COR-L47 (cell line): ENCODE measurements at regions not wholly inside any gene's neighbourhood (a gene's known extent, or its start where the extent isn't known, plus 50 kb on each side); places are given as distances from the start of the nearest gene placed in this dataset.
"Not testable (repeated sequence)": the region's sequence is repeated elsewhere in the genome, so short reads cannot be mapped to it uniquely, and the experiment has no call there.

ENCODE experiments used
- DNase-seq: peaks from one replicate; lab custom pipeline; 2025; lab: John Stamatoyannopoulos, UW

- peak; percentile 32 for DNase-seq
Observed at GRCh38 chr12:46983959-46984841, 95.2 kb upstream of the PCED1B start.

- no peak for DNase-seq
Observed at GRCh38 chr12:46985816-46986215, 93.6 kb upstream of the PCED1B start.

- DNase-seq: not testable (repeated sequence)
Observed at GRCh38 chr12:46988122-46988521, 91.3 kb upstream of the PCED1B start.

- DNase-seq: no peak
Observed at GRCh38 chr12:46990211-46990610, 89.2 kb upstream of the PCED1B start.

- DNase-seq: not testable (repeated sequence)
Observed at GRCh38 chr12:46992051-46992450, 87.4 kb upstream of the PCED1B start.

GRCh38 chr12:46998811-46999368 lies 80.5 kb upstream of the PCED1B start:
- no peak for DNase-seq

- DNase-seq: no peak
Observed at GRCh38 chr12:47004634-47005033, 74.8 kb upstream of the PCED1B start.

- no peak for DNase-seq
Observed at GRCh38 chr12:47007048-47007447, 72.4 kb upstream of the PCED1B start.

GRCh38 chr12:47012552-47012951 lies 66.9 kb upstream of the PCED1B start:
- no peak for DNase-seq

- DNase-seq: no peak
Observed at GRCh38 chr12:47014474-47014873, 64.9 kb upstream of the PCED1B start.

GRCh38 chr12:47015381-47015780 lies 64.0 kb upstream of the PCED1B start:
- no peak for DNase-seq

GRCh38 chr12:47017041-47017713 lies 62.2 kb upstream of the PCED1B start:
- no peak for DNase-seq

GRCh38 chr12:47017901-47018475 lies 61.4 kb upstream of the PCED1B start:
- DNase-seq: no peak

GRCh38 chr12:47020211-47020821 lies 59.1 kb upstream of the PCED1B start:
- DNase-seq: no peak

GRCh38 chr12:47021298-47021697 lies 58.1 kb upstream of the PCED1B start:
- peak; percentile 10 for DNase-seq

GRCh38 chr12:47022296-47022695 lies 57.1 kb upstream of the PCED1B start:
- DNase-seq: no peak

- no peak for DNase-seq
Observed at GRCh38 chr12:47023311-47023710, 56.1 kb upstream of the PCED1B start.

GRCh38 chr12:47023953-47024352 lies 55.5 kb upstream of the PCED1B start:
- no peak for DNase-seq

- no peak for DNase-seq
Observed at GRCh38 chr12:47024463-47024862, 55.0 kb upstream of the PCED1B start.

GRCh38 chr12:47025349-47025748 lies 54.1 kb upstream of the PCED1B start:
- DNase-seq: no peak

- DNase-seq: no peak
Observed at GRCh38 chr12:47025798-47026197, 53.6 kb upstream of the PCED1B start.

GRCh38 chr12:47026291-47026690 lies 53.1 kb upstream of the PCED1B start:
- no peak for DNase-seq
